Smooth muscle cell (in vitro differentiated cells): ENCODE measurements at regions not wholly inside any gene's neighbourhood (a gene's known extent, or its start where the extent isn't known, plus 50 kb on each side); places are given as distances from the start of the nearest gene placed in this dataset.

Experiments used
- DNase-seq: peaks from one replicate; lab custom pipeline; 2025; ENCODE audit not compliant: unreplicated experiment; lab: John Stamatoyannopoulos, UW
- H2AFZ ChIP-seq: fragments of 200-600 bp; sonication (generic); 2 replicates; pipeline ENCODE4 v1.6.0; 2016; ENCODE audit warnings: antibody characterized with exemption, low read depth, mild to moderate bottlenecking
- H3F3A ChIP-seq: fragments of 200-600 bp; sonication (generic); 2 replicates; pipeline ENCODE4 v1.6.0; 2017; ENCODE audit warnings: antibody characterized with exemption, low read depth
- H3K27ac ChIP-seq: fragments of 200-600 bp; sonication (generic); 2 replicates; pipeline ENCODE4 v1.5.1; 2016; ENCODE audit warnings: low read depth, mild to moderate bottlenecking
- H3K27me3 ChIP-seq: fragments of 200-600 bp; sonication (generic); 2 replicates; pipeline ENCODE4 v1.6.1; 2016; ENCODE audit warnings: low read depth, mild to moderate bottlenecking
- H3K36me3 ChIP-seq: fragments of 200-600 bp; sonication (generic); 2 replicates; pipeline ENCODE4 v1.5.1; 2016; ENCODE audit warnings: low read depth
- H3K4me1 ChIP-seq: fragments of 200-600 bp; sonication (generic); 2 replicates; pipeline ENCODE4 v1.5.1; 2016; ENCODE audit warnings: low read depth
- H3K4me2 ChIP-seq: fragments of 200-600 bp; sonication (generic); 2 replicates; pipeline ENCODE4 v1.6.0; 2016; ENCODE audit warnings: mild to moderate bottlenecking
- H3K4me3 ChIP-seq: fragments of 200-600 bp; sonication (generic); 2 replicates; pipeline ENCODE4 v1.5.1; 2016; ENCODE audit warnings: mild to moderate bottlenecking
- H3K79me2 ChIP-seq: fragments of 200-600 bp; sonication (generic); 2 replicates; pipeline ENCODE4 v1.6.0; 2016; ENCODE audit warnings: low read depth, mild to moderate bottlenecking
- H3K9ac ChIP-seq: fragments of 200-600 bp; sonication (generic); 2 replicates; pipeline ENCODE4 v1.6.0; 2016; ENCODE audit warnings: low read depth
- H3K9me3 ChIP-seq: fragments of 200-600 bp; sonication (generic); replicated peaks from 2 replicates; pipeline ENCODE4 v1.5.1; 2016; ENCODE audit warnings: low read depth
- H4K20me1 ChIP-seq: fragments of 200-600 bp; sonication (generic); 2 replicates; pipeline ENCODE4 v1.6.0; 2016; ENCODE audit warnings: low read depth
- CTCF ChIP-seq: fragments of 200-600 bp; sonication (generic); IDR thresholded peaks from 2 replicates; pipeline ENCODE4 v1.5.1; 2017; ENCODE audit warnings: borderline replicate concordance, mild to moderate bottlenecking, antibody characterized with exemption; ENCODE audit not compliant: insufficient read depth, poor library complexity, severe bottlenecking
- WGBS: methylation state at CpG from one replicate; pipeline ENCODE4 v1.1.7; 2016; ENCODE audit warnings: low lambda C conversion rate; 5-methylcytosine and 5-hydroxymethylcytosine counted together

GRCh38 chr10:61272781-61273180, 180.4 kb downstream of the TMEM26 start:
- Histone ChIP-seq H3K27ac (no peak overlapping the region), H3K79me2 (no peaks in the 10 kb centered on the region), H4K20me1 (no peaks in the 10 kb centered on the region), H3F3A (no peaks in the 10 kb centered on the region), H3K4me1 (no peaks in the 10 kb centered on the region), H2AFZ (no peak overlapping the region), H3K27me3 (no peaks in the 10 kb centered on the region), H3K4me3 (no peak overlapping the region), H3K9me3 (no peaks in the 10 kb centered on the region), H3K36me3 (no peaks in the 10 kb centered on the region), H3K4me2 (no peak overlapping the region), H3K9ac (no peak overlapping the region)
- no peak for DNase-seq
- no peak for TF ChIP-seq CTCF

- peak overlapping the region; percentile 11 for H3K4me3 ChIP-seq
- no peaks in the 10 kb centered on the region for H3F3A ChIP-seq
- peak; percentile 7 for TF ChIP-seq CTCF
- DNase-seq, result no peak
- no peaks in the 10 kb centered on the region for H4K20me1 ChIP-seq
- no peaks in the 10 kb centered on the region for H3K27me3 ChIP-seq
- no peaks in the 10 kb centered on the region for H3K9me3 ChIP-seq
- WGBS, result 18% methylated on average over 3 of the region's 3 CpGs
- no peaks in the 10 kb centered on the region for H3K79me2 ChIP-seq
- H3K9ac ChIP-seq, result no peak overlapping the region
- H3K4me1 ChIP-seq, result no peaks in the 10 kb centered on the region
- H2AFZ ChIP-seq, result peak overlapping the region; percentile 48
- no peaks in the 10 kb centered on the region for H3K36me3 ChIP-seq
- H3K27ac ChIP-seq, result peak overlapping the region; percentile 56
- peak overlapping the region; percentile 62 for H3K4me2 ChIP-seq
These were observed 181.9 kb downstream of the TMEM26 start for GRCh38 chr10:61271127-61271780.

GRCh38 chr10:61263518-61263917, 189.7 kb downstream of the TMEM26 start:
- peak overlapping the region; percentile 82 for H3K27ac ChIP-seq
- peaks cover 16% of the 10 kb centered on the region for H3F3A ChIP-seq
- DNase-seq, result no peak
- no peaks in the 10 kb centered on the region for H3K36me3 ChIP-seq
- no peak overlapping the region for H3K9ac ChIP-seq
- TF ChIP-seq CTCF, result no peak
- H4K20me1 ChIP-seq, result no peaks in the 10 kb centered on the region
- H3K9me3 ChIP-seq, result no peaks in the 10 kb centered on the region
- no peaks in the 10 kb centered on the region for H3K79me2 ChIP-seq
- peaks cover 13% of the 10 kb centered on the region for H3K4me1 ChIP-seq
- no peak overlapping the region for H3K4me3 ChIP-seq
- 79% methylated on average over 1 of the region's 1 CpG for WGBS
- H3K4me2 ChIP-seq, result peak overlapping the region; percentile 76
- H3K27me3 ChIP-seq, result no peaks in the 10 kb centered on the region
- peak overlapping the region; percentile 50 for H2AFZ ChIP-seq
